H1 (cell line): ENCODE measurements at regions not wholly inside any gene's neighbourhood (a gene's known extent, or its start where the extent isn't known, plus 50 kb on each side); places are given as distances from the start of the nearest gene placed in this dataset.

Source experiments
- CHD1 ChIP-seq: IDR thresholded peaks from 2 replicates; pipeline ENCODE4 v1.6.1; 2012; ENCODE audit warnings: low read depth, low read length, improper control_type of control experiment
- CTBP2 ChIP-seq: IDR thresholded peaks from 2 replicates; pipeline ENCODE4 v1.7.0; 2011; ENCODE audit warnings: borderline replicate concordance, mild to moderate bottlenecking, moderate library complexity, mixed read lengths, low read length; ENCODE audit not compliant: insufficient read depth, insufficient read length
- MAFK ChIP-seq: IDR thresholded peaks from 2 replicates; pipeline ENCODE4 v1.6.1; 2012; ENCODE audit warnings: low read depth, mild to moderate bottlenecking, improper control_type of control experiment, low read length
- POLR2AphosphoS5 ChIP-seq: IDR thresholded peaks from 2 replicates; pipeline ENCODE4 v1.6.1; 2011; ENCODE audit warnings: low read depth, low read length
- SIX5 ChIP-seq: IDR thresholded peaks from 2 replicates; pipeline ENCODE4 v1.6.1; 2011; ENCODE audit warnings: mild to moderate bottlenecking, low read depth, low read length
- SP4 ChIP-seq: IDR thresholded peaks from 2 replicates; pipeline ENCODE4 v1.6.1; 2012; ENCODE audit warnings: low read length, inconsistent platforms
- TAF1 ChIP-seq: IDR thresholded peaks from 2 replicates; pipeline ENCODE4 v1.6.1; 2011; ENCODE audit warnings: mild to moderate bottlenecking, low read depth, low read length

DNA sequence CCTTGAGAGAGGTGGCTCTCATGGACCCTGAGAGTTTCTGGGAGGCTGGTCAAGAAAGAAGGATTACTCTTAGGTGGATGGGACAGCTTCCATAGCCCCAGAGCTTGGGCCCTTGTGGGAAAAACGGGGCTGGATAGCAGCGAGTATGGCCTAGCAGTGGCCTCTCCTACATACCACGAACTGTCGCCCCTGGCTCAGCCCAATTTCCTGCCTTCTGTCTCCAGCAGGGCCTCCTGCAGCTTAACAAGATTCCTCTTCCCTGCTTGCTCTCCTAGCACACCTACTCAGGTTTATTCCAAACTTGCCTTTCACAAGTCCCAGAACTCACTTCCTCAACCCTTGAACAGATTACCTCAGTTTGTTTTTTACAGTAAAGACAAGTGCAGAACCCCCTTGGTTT, 139.7 kb upstream of the TPM1 start (continued):
- TF ChIP-seq SIX5 = no peak
- no peak for TF ChIP-seq CHD1
- TF ChIP-seq TAF1 = no peak
- TF ChIP-seq CTBP2 = no peak
- no peak for TF ChIP-seq MAFK
- no peak for TF ChIP-seq SP4
- TF ChIP-seq POLR2AphosphoS5 = no peak
